ENCODE measurements at regions not wholly inside any gene's neighbourhood (a gene's known extent, or its start where the extent isn't known, plus 50 kb on each side); places are given as distances from the start of the nearest gene placed in this dataset.

- H4K20me1 ChIP-seq (ENCODE audit: insufficient read depth): no peaks in the 10 kb centered on the region
- ATAC-seq (no peak), DNase-seq (ENCODE audit: low read depth, low spot score) (no peak)
- H3K79me2 ChIP-seq (ENCODE audit: insufficient read depth, low read length): no peaks in the 10 kb centered on the region
- no peaks in the 10 kb centered on the region for H3K36me3 ChIP-seq (ENCODE audit: control insufficient read depth in 1 of 2, insufficient read depth in 2 of 2, low read length in 2 of 2)
- ChIA-PET RAD21 (ENCODE audit: low non-redundant PET in 1 of 2, low total read pairs in 2 of 2, uncharacterized antibody in 2 of 2, unreplicated experiment in 2 of 2) (no interaction called here), POLR2A (no interaction called here), CTCF (no interaction called here)
- no TSS peak for BruUV-seq (replicated peaks)
- no peaks in the 10 kb centered on the region for H3K4me1 ChIP-seq (ENCODE audit: control insufficient read depth in 1 of 2, insufficient read depth in 2 of 2, low read length in 2 of 2)
- no peak overlapping the region for H3K4me2 ChIP-seq (ENCODE audit: low read length)
- intact Hi-C loops (cut with micrococcal nuclease): no loop called here
- no peak overlapping the region for H3K27ac ChIP-seq (ENCODE audit: low read depth, low read length)
- no peak overlapping the region for H3K4me3 ChIP-seq (replicated peaks in 1 of 2; ENCODE audit: low read depth in 1 of 2, low read length in 2 of 2)
- peaks cover 10 to 29% of the 10 kb centered on the region in 2 experiments; a peak in 2 of 4 replicates for H3K9me3 ChIP-seq (ENCODE audit: control insufficient read depth in 1 of 2, insufficient read depth in 1 of 2, low read depth in 1 of 2, low read length in 2 of 2)
- no peak overlapping the region for H3K9ac ChIP-seq (ENCODE audit: low read length)
- TF ChIP-seq CEBPB (IDR thresholded peaks at IDR 0.05; ENCODE audit: low read depth) (no peak), EZH2phosphoT487 (IDR thresholded peaks at IDR 0.05; ENCODE audit: borderline replicate concordance) (no peak), REST (IDR thresholded peaks at IDR 0.05; ENCODE audit: low read depth) (no peak), POLR2AphosphoS5 (IDR thresholded peaks at IDR 0.05; ENCODE audit: low read depth, low read length) (no peak), ZBTB33 (IDR thresholded peaks at IDR 0.05; ENCODE audit: extremely low read depth, insufficient replicate concordance, low read length) (no peak), JUND (IDR thresholded peaks at IDR 0.05) (no peak), ZFX (IDR thresholded peaks at IDR 0.05) (no peak), MAX (IDR thresholded peaks at IDR 0.05) (no peak), EGR1 (IDR thresholded peaks at IDR 0.05; ENCODE audit: low read depth) (no peak), ATF3 (IDR thresholded peaks at IDR 0.05) (no peak), CTCF (IDR thresholded peaks at IDR 0.05 in 2 of 3, conservative IDR thresholded peaks at IDR 0.05 in 1 of 3; ENCODE audit: borderline replicate concordance in 1 of 3, insufficient read depth in 1 of 3, low read depth in 2 of 3, low read length in 2 of 3) (no peak), ELF1 (IDR thresholded peaks at IDR 0.05; ENCODE audit: borderline replicate concordance, low read depth) (no peak)
- H2AFZ ChIP-seq (ENCODE audit: low read depth, low read length, poor library complexity, severe bottlenecking): no peak overlapping the region
- H3K27me3 ChIP-seq (ENCODE audit: insufficient read depth, low read length): no peaks in the 10 kb centered on the region
- H3K9me2 ChIP-seq (ENCODE audit: insufficient read depth): no peaks in the 10 kb centered on the region
These were observed 640.8 kb downstream of the XPNPEP1 start for GRCh38 chr10:109282510-109282909.

All from HCT116 (cell line).